ENCODE measurements at regions not wholly inside any gene's neighbourhood (a gene's known extent, or its start where the extent isn't known, plus 50 kb on each side); places are given as distances from the start of the nearest gene placed in this dataset.

DNA sequence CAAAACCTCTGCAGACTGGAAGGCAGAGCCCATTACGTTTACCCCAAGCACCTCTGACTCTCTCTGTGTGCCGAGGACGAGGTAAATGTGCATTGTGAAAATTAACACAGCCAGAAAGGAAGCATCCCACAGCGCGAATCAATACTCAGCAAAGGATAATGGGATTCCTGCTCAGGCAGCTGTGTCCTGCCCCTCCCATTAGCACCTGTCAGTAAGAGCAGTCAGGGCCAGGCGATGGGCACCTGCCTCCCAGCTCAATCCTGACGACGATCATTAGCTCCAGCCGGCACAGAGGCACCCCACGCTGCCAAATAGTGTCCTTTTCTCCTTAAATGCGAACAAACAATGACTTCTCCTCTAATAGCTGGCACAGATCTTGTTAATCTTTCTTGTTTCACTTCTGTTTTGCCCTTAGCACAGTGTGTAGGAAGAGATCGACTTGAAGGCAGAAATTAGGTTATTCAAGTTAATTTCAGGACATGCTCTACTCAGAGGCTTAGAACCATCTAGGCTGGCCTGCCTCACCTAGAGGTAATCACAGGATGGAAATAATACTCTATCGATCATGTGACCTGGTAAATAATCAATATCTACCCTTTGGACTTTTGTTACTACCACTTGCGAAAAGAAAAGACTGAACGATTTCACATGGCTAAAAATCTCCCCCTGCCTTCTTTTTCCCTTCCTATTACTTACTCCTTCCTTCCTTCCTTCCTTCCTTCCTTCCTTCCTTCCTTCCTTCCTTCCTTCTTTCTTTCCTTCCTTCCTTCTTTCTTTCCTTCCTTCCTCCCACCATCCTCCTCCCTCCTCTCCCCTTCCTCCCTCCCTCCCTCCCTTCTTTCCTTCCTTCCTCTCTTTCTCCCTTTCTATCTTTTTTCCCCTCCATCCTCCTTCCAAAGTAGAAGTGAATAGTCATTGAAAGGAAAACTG, 487.9 kb upstream of the ID2 start:
- ATAC-seq (no peak), DNase-seq (no peak)
- Mint-ChIP-seq H3K4me1 (peaks cover 0 to 7% (median under 1%) of the 10 kb centered on the region in 4 donors), H3K9me3 (no peaks in the 10 kb centered on the region), H3K36me3 (no peaks in the 10 kb centered on the region), H3K4me3 (peak overlapping the region in 1 of 10 donors; percentile 8), H3K27ac (no peak overlapping the region), H3K27me3 (peaks cover 0 to 13% (median 0%) of the 10 kb centered on the region in 5 donors)
- POLR2A ChIA-PET, result no interaction called here

DNA sequence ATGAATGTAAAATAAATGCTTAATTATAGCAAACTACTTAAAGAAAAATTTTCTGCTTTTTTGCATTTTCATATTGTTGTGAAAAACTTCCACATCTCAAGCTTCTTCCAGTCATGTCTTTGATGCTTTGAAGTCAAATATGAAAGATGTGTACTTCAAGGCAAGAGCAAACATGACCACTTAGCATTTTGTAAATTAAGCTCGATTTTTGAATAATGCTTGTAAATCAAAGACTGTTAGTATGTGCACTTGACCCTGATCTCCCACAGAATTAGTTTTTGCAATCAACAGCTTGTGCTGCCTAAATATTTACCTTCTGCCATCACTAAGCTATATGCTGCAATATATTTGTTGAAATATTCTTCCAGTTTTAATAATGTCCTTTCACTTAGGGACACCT, 486.1 kb upstream of the ID2 start:
- H3K9me3 Mint-ChIP-seq, result peaks cover 0 to 9% (median 0%) of the 10 kb centered on the region in 9 donors
- no peak overlapping the region for H3K27ac Mint-ChIP-seq
- peaks cover 0 to 23% (median 1%) of the 10 kb centered on the region in 5 donors for H3K27me3 Mint-ChIP-seq
- DNase-seq, result no peak
- ATAC-seq, result no peak
- H3K4me3 Mint-ChIP-seq, result no peak overlapping the region
- POLR2A ChIA-PET, result interaction anchor here (0.6 kb wide), 1 partner anchor 1085 kb away, joined by 5 read pairs; no protein-coding TSS in a partner anchor
- peaks cover 0 to 7% (median under 1%) of the 10 kb centered on the region in 4 donors for H3K4me1 Mint-ChIP-seq
- H3K36me3 Mint-ChIP-seq, result no peaks in the 10 kb centered on the region

DNA sequence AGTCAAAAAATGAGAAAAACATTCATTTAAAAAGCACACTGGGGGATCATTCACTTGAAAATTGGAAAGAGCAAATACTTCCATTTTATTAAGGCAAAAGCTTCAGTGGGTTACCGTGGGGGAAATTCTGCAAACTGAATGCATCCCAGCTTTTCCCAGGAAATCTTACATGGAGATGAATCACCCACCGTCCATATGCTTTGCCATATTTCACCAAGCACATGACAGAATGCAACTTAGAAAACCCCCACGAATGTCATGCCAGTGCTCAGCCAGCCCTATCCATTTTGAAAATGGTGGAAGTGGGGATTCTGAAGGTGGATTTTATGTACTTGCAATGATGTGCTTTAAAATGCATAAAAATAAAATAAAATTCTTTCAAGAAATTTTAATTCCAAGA, 485.5 kb upstream of the ID2 start:
- POLR2A ChIA-PET, result no interaction called here
- Mint-ChIP-seq H3K4me3 (no peak overlapping the region), H3K27me3 (peaks cover 0 to 23% (median 2%) of the 10 kb centered on the region in 5 donors), H3K36me3 (no peaks in the 10 kb centered on the region), H3K9me3 (peaks cover 0 to 9% (median 0%) of the 10 kb centered on the region in 9 donors), H3K27ac (no peak overlapping the region), H3K4me1 (peaks cover 0 to 7% (median under 1%) of the 10 kb centered on the region in 4 donors)
- DNase-seq, result no peak
- ATAC-seq, result no peak

GRCh38 chr2:8197101-8197500, 484.8 kb upstream of the ID2 start:
- H3K27me3 Mint-ChIP-seq, result peaks cover 0 to 23% (median 2%) of the 10 kb centered on the region in 5 donors
- no peaks in the 10 kb centered on the region for H3K36me3 Mint-ChIP-seq
- H3K9me3 Mint-ChIP-seq, result peaks cover 0 to 9% (median 0%) of the 10 kb centered on the region in 9 donors
- DNase-seq (no peak), ATAC-seq (no peak)
- POLR2A ChIA-PET, result no interaction called here
- no peak overlapping the region for H3K4me3 Mint-ChIP-seq
- H3K27ac Mint-ChIP-seq, result no peak overlapping the region
- H3K4me1 Mint-ChIP-seq, result peaks cover 0 to 8% (median under 1%) of the 10 kb centered on the region in 4 donors

- Mint-ChIP-seq H3K27ac (no peak overlapping the region), H3K36me3 (no peaks in the 10 kb centered on the region), H3K4me1 (peaks cover 0 to 8% (median under 1%) of the 10 kb centered on the region in 4 donors), H3K4me3 (no peak overlapping the region), H3K9me3 (peaks cover 0 to 9% (median 0%) of the 10 kb centered on the region in 9 donors), H3K27me3 (peaks cover 0 to 23% (median 2%) of the 10 kb centered on the region in 5 donors)
- POLR2A ChIA-PET, result no interaction called here
- DNase-seq (no peak), ATAC-seq (no peak)
These were observed 484.0 kb upstream of the ID2 start for GRCh38 chr2:8197825-8198224.

DNA sequence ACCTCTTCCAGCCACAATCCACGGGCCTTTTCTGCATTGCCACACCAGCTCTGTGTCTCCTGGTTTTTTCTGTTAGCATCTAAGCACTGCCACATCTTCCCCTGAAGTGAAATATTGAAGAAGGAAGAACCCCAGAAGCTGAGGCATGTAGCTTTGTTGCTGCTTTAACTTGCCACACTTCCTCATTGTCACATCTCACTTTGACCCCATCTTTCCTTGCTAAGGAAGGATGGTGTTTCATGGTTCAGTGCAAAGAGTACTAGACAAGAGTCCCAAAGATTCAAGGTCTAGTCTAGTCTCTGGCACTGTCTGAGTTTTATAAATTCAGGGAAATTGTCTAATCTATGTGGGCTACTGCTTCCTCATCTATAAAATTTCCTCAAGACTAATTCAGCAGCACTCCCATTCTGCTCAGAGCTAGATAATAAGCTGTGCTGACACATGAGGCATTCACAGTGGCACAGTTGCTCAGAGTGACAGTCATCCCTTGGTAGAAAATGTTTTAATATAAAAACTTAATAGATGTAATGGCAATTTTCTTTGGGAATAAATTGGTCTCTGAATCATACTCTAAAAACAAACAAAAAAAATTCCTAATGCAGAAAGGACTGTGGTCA, 483.0 kb upstream of the ID2 start:
- Mint-ChIP-seq H3K27ac (peak overlapping the region in 1 of 10 donors; percentile 30), H3K4me1 (peaks cover 0 to 6% (median under 1%) of the 10 kb centered on the region in 4 donors), H3K27me3 (peaks cover 0 to 14% (median 2%) of the 10 kb centered on the region in 5 donors), H3K9me3 (peaks cover 0 to 9% (median 0%) of the 10 kb centered on the region in 9 donors), H3K36me3 (no peaks in the 10 kb centered on the region), H3K4me3 (no peak overlapping the region)
- no peak for ATAC-seq
- POLR2A ChIA-PET, result no interaction called here
- no peak for DNase-seq

GRCh38 chr2:8202132-8202531, 479.7 kb upstream of the ID2 start:
- Mint-ChIP-seq H3K27me3 (peaks cover 0 to 10% (median 2%) of the 10 kb centered on the region in 5 donors), H3K36me3 (peaks cover 0 to 12% (median 4%) of the 10 kb centered on the region in 3 donors), H3K9me3 (peaks cover 0 to 12% (median 8%) of the 10 kb centered on the region in 9 donors), H3K27ac (no peak overlapping the region), H3K4me3 (no peak overlapping the region), H3K4me1 (peaks cover 0 to 6% (median under 1%) of the 10 kb centered on the region in 4 donors)
- DNase-seq (no peak), ATAC-seq (no peak)
- POLR2A ChIA-PET, result no interaction called here

DNA sequence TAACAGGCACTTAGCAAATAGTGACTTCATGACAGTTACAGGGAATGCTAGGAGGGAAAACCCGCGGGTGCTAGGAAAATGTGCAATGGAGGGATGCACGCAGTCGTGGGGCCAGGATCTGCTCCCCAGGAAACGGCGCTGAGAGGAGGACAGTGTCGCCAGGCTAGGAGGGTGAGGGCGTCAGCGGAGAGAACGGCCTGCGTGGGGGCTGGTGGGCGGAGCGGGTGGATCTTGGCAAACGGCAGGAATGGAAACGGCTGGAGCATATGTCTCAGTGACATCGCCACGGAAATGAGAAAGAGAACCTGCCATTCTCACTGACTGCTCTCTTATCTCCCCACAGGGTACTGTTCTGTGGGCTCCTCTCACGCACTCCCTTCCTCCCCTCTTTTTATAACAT, 478.5 kb upstream of the ID2 start:
- no peak overlapping the region for H3K4me3 Mint-ChIP-seq
- H3K36me3 Mint-ChIP-seq, result peaks cover 0 to 24% (median 7%) of the 10 kb centered on the region in 3 donors
- H3K4me1 Mint-ChIP-seq, result peaks cover 0 to 4% (median under 1%) of the 10 kb centered on the region in 4 donors
- peaks cover 0 to 10% (median 2%) of the 10 kb centered on the region in 5 donors for H3K27me3 Mint-ChIP-seq
- POLR2A ChIA-PET, result no interaction called here
- no peak for ATAC-seq
- no peak for DNase-seq
- H3K27ac Mint-ChIP-seq, result no peak overlapping the region
- peaks cover 3 to 24% (median 15%) of the 10 kb centered on the region in 9 donors for H3K9me3 Mint-ChIP-seq

GRCh38 chr2:8204711-8205110, 477.1 kb upstream of the ID2 start:
- ATAC-seq (no peak), DNase-seq (no peak)
- no peak overlapping the region for H3K4me3 Mint-ChIP-seq
- POLR2A ChIA-PET, result no interaction called here
- peaks cover 0 to 30% (median 10%) of the 10 kb centered on the region in 3 donors for H3K36me3 Mint-ChIP-seq
- H3K9me3 Mint-ChIP-seq, result peaks cover 6 to 37% (median 16%) of the 10 kb centered on the region in 9 donors
- H3K27me3 Mint-ChIP-seq, result peaks cover 0 to 7% (median 0%) of the 10 kb centered on the region in 5 donors
- H3K27ac Mint-ChIP-seq, result no peak overlapping the region
- H3K4me1 Mint-ChIP-seq, result peaks cover 0 to 1% (median 0%) of the 10 kb centered on the region in 4 donors

DNA sequence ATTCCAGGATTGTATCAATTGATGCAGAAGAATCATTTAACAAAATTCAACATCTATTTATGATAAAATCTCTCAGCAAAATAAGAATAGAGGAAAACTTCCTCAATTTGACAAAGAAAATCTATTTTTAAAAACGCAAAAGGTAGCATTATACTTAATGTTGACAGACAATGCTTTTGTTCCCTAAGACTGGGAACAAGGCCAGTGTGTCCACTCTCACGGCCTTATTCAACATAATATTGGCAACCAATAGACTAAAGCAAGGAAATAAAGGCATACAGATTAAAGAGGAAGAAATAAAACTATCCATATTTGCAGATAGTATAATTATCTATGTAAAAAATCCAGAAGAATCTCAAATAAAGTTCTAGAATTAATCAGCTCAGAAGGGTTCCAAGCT, 472.4 kb upstream of the ID2 start:
- POLR2A ChIA-PET, result no interaction called here
- no peaks in the 10 kb centered on the region for H3K4me1 Mint-ChIP-seq
- no peak for DNase-seq

GRCh38 chr2:8211384-8211783, 470.5 kb upstream of the ID2 start:
- Mint-ChIP-seq H3K9me3 (peaks cover 6 to 43% (median 15%) of the 10 kb centered on the region in 9 donors), H3K4me3 (no peak overlapping the region), H3K27me3 (no peaks in the 10 kb centered on the region), H3K27ac (no peak overlapping the region), H3K36me3 (peaks cover 0 to 32% (median 9%) of the 10 kb centered on the region in 3 donors), H3K4me1 (no peaks in the 10 kb centered on the region)
- POLR2A ChIA-PET, result no interaction called here
- ATAC-seq (no peak), DNase-seq (no peak)

More for the DNA sequence above, 472.4 kb upstream of the ID2 start:
- H3K36me3 Mint-ChIP-seq, result peaks cover 0 to 36% (median 10%) of the 10 kb centered on the region in 3 donors
- H3K9me3 Mint-ChIP-seq, result peaks cover 6 to 47% (median 15%) of the 10 kb centered on the region in 9 donors
- no peaks in the 10 kb centered on the region for H3K27me3 Mint-ChIP-seq
- H3K27ac Mint-ChIP-seq, result no peak overlapping the region
- no peak overlapping the region for H3K4me3 Mint-ChIP-seq
- ATAC-seq, result no peak

DNA sequence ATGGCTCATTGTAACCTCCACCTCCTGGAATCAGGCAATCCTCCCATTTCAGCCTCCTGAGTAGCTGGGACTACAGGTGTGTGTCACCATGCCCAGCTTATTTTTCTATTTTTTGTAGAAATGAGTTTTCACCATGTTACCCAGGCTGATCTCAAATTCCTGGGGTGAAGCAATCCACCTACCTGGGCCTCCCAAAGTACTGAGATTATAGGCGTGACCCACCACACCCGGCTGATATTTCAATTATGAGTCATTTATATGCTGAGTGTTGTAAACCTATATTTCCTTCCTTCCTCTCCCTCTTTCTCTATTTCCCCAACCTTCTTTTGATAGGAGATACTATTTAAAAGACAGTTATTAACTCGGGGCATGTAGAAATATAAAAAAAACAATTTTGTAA, 469.6 kb upstream of the ID2 start:
- POLR2A ChIA-PET, result interaction anchor here (0.7 kb wide), 2 partner anchors 10 to 231 kb away, joined by 3 to 4 read pairs; no protein-coding TSS in a partner anchor
- ATAC-seq (no peak), DNase-seq (no peak)
- peaks cover 6 to 34% (median 13%) of the 10 kb centered on the region in 9 donors for H3K9me3 Mint-ChIP-seq
- H3K27me3 Mint-ChIP-seq, result no peaks in the 10 kb centered on the region
- no peaks in the 10 kb centered on the region for H3K4me1 Mint-ChIP-seq
- no peak overlapping the region for H3K27ac Mint-ChIP-seq
- H3K36me3 Mint-ChIP-seq, result peaks cover 0 to 23% (median 6%) of the 10 kb centered on the region in 3 donors
- H3K4me3 Mint-ChIP-seq, result no peak overlapping the region
